Panc1 (cell line): ENCODE measurements at regions not wholly inside any gene's neighbourhood (a gene's known extent, or its start where the extent isn't known, plus 50 kb on each side); places are given as distances from the start of the nearest gene placed in this dataset.

Source experiments
- ATAC-seq: fragments of 200-7000 bp; cut with Tn5 transposase; 2 replicates; pipeline ENCODE4 v1.9.1; 2020; ENCODE audit warnings: mild to moderate bottlenecking, moderate library complexity
- BruUV-seq: library from RNA; stranded (reverse); fragments of 400-500 nt; replicated peaks from 2 replicates; lab custom pipeline; 2021; lab: Mats Ljungman, UMichigan
- CTCF ChIA-PET: fragments of 300-600 bp; sonication (Branson Sonifier 250); formaldehyde crosslinking; loops from one replicate; lab custom pipeline; 2022; ENCODE audit warnings: antibody characterized with exemption; lab: Charles Lee
- POLR2A ChIA-PET: fragments of 300-600 bp; sonication (Branson Sonifier 250); formaldehyde crosslinking; loops from one replicate; lab custom pipeline; 2022; ENCODE audit warnings: antibody characterized with exemption; lab: Charles Lee
- DNase-seq: peaks from one replicate; pipeline ENCODE4 v3.0.0-alpha.2; 2010; ENCODE audit warnings: low read depth, low spot score
- H3K27ac ChIP-seq: 2 replicates; pipeline ENCODE4 v1.5.1; 2011; ENCODE audit warnings: mild to moderate bottlenecking, low read length, inconsistent platforms
- H3K27me3 ChIP-seq: fragments of 200-500 bp; sonication (Bioruptor generic); 2 replicates; pipeline ENCODE4 v1.6.0; 2014; ENCODE audit warnings: low read length, inconsistent platforms; ENCODE audit not compliant: control insufficient read depth, insufficient read depth
- H3K36me3 ChIP-seq: fragments of 200-500 bp; sonication (Bioruptor generic); 2 replicates; pipeline ENCODE4 v1.5.1; 2014; ENCODE audit warnings: inconsistent platforms, mild to moderate bottlenecking, low read length, moderate library complexity; ENCODE audit not compliant: control insufficient read depth, insufficient read depth
- H3K4me1 ChIP-seq: 2 replicates; pipeline ENCODE4 v1.5.1; 2011; ENCODE audit warnings: inconsistent platforms, mild to moderate bottlenecking, low read length, moderate library complexity; ENCODE audit not compliant: control insufficient read depth, insufficient read depth
- H3K4me3 ChIP-seq, 2 experiments: 2 replicates each; pipeline ENCODE4 v1.5.1; 2011 to 2012; ENCODE audit warnings: low read depth in 2 of 2, low read length in 2 of 2, mild to moderate bottlenecking in 2 of 2, inconsistent platforms in 1 of 2, moderate library complexity in 1 of 2
- H3K9me3 ChIP-seq: fragments of 200-500 bp; sonication (Bioruptor generic); 2 replicates; pipeline ENCODE4 v1.5.1; 2014; ENCODE audit warnings: low read depth, mild to moderate bottlenecking, inconsistent platforms, low read length, moderate library complexity; ENCODE audit not compliant: control insufficient read depth, insufficient read depth
- POLR2AphosphoS5 ChIP-seq: IDR thresholded peaks from 2 replicates; pipeline ENCODE4 v1.6.1; 2012; ENCODE audit warnings: mild to moderate bottlenecking, low read depth, low read length, moderate library complexity
- SIN3A ChIP-seq: IDR thresholded peaks from 2 replicates; pipeline ENCODE4 v1.6.1; 2012; ENCODE audit warnings: low read depth, mild to moderate bottlenecking, low read length, moderate library complexity, borderline replicate concordance; ENCODE audit not compliant: insufficient read depth
- TCF7L2 ChIP-seq: IDR thresholded peaks from 2 replicates; pipeline ENCODE4 v1.6.1; 2011; ENCODE audit warnings: mild to moderate bottlenecking, low read depth, low read length, inconsistent platforms
- in situ Hi-C: cut with HindIII; loops from 2 replicates; pipeline ENCODE4 v1.10.0; 2016; ENCODE audit warnings: low sequenced_read_pairs, low pct_unique_long_range_greater_than_20kb
- intact Hi-C: fragments of 100-400 bp; cut with micrococcal nuclease; formaldehyde crosslinking; loops from one replicate; pipeline ENCODE4 v1.10.0; 2022; ENCODE audit not compliant: unreplicated experiment
- TF ChIP-seq, protein P1 (sequence below), 2 experiments: IDR thresholded peaks; 2 replicates each; pipeline ENCODE4 v1.6.1; 2011 to 2012; ENCODE audit warnings: low read depth in 2 of 2, control low read depth in 1 of 2, low read length in 1 of 2, mild to moderate bottlenecking in 1 of 2, moderate library complexity in 1 of 2; ENCODE audit not compliant: insufficient read depth in 1 of 2
- TF ChIP-seq, protein P2 (sequence below): fragments of 450-650 bp; IDR thresholded peaks from 2 replicates; pipeline ENCODE4 v1.5.1; 2017; ENCODE audit warnings: mild to moderate bottlenecking

DNA sequence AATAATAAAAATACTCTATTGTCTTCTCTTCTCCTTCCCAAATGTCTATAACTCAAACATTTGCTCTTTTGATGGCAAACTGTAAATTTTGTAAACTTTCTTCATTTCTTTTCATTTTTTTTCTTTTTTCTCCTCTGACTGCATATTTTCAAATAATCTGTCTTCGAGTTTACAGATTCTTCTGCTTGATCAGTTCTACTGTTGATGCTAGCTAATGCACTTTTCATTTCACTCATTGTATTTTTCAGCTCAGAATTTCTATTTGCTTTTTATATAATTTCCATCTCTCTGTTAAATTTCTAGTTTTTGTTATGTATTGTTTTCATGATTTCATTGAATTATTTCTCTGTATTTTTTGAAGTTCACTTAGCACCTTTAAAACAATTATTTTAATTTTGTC, 646.8 kb upstream of the INTU start:
- Histone ChIP-seq H3K27ac (no peak overlapping the region), H3K4me3 (no peak overlapping the region), H3K4me1 (no peaks in the 10 kb centered on the region), H3K9me3 (no peaks in the 10 kb centered on the region), H3K36me3 (no peaks in the 10 kb centered on the region), H3K27me3 (no peaks in the 10 kb centered on the region)
- intact Hi-C loops (no loop called here), in situ Hi-C loops (no loop called here)
- CTCF ChIA-PET = no interaction called here
- no peak for ATAC-seq
- no peak for TF ChIP-seq POLR2AphosphoS5
- TF ChIP-seq SIN3A = no peak
- no peak for DNase-seq
- BruUV-seq = no TSS peak
- POLR2A ChIA-PET = no interaction called here

DNA sequence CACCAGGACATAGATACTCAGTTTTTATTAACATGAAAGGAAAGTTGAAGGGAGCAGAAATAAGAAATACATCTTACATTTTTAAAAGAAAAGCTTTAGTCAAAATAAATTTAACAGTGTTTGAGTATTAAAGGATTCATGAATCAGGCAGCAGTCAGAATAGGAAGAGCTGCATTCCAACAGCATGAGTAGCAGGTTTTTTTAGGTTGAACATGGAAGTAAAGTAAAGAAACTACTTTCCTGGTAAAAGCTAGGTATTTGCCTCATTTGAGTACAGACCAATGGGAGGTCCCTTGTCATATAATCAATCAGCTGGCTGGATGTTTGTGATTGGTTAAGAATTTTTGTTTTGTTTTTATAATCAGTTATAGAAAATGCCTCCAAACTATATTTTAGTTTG, 645.9 kb upstream of the INTU start:
- no peaks in the 10 kb centered on the region for H3K4me1 ChIP-seq
- H3K27ac ChIP-seq = no peak overlapping the region
- POLR2A ChIA-PET = no interaction called here
- H3K4me3 ChIP-seq = no peak overlapping the region
- in situ Hi-C loops (no loop called here), intact Hi-C loops (no loop called here)
- ATAC-seq (no peak), DNase-seq (no peak)
- TF ChIP-seq TCF7L2 = no peak
- TF ChIP-seq, protein P1, sequence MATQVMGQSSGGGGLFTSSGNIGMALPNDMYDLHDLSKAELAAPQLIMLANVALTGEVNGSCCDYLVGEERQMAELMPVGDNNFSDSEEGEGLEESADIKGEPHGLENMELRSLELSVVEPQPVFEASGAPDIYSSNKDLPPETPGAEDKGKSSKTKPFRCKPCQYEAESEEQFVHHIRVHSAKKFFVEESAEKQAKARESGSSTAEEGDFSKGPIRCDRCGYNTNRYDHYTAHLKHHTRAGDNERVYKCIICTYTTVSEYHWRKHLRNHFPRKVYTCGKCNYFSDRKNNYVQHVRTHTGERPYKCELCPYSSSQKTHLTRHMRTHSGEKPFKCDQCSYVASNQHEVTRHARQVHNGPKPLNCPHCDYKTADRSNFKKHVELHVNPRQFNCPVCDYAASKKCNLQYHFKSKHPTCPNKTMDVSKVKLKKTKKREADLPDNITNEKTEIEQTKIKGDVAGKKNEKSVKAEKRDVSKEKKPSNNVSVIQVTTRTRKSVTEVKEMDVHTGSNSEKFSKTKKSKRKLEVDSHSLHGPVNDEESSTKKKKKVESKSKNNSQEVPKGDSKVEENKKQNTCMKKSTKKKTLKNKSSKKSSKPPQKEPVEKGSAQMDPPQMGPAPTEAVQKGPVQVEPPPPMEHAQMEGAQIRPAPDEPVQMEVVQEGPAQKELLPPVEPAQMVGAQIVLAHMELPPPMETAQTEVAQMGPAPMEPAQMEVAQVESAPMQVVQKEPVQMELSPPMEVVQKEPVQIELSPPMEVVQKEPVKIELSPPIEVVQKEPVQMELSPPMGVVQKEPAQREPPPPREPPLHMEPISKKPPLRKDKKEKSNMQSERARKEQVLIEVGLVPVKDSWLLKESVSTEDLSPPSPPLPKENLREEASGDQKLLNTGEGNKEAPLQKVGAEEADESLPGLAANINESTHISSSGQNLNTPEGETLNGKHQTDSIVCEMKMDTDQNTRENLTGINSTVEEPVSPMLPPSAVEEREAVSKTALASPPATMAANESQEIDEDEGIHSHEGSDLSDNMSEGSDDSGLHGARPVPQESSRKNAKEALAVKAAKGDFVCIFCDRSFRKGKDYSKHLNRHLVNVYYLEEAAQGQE (IDR thresholded peaks at IDR 0.05; ENCODE audit: insufficient read depth in 1 of 2, low read depth in 2 of 2, low read length in 1 of 2) = no peak
- no peak for TF ChIP-seq POLR2AphosphoS5
- no peak for TF ChIP-seq SIN3A
- TF ChIP-seq, protein P2, sequence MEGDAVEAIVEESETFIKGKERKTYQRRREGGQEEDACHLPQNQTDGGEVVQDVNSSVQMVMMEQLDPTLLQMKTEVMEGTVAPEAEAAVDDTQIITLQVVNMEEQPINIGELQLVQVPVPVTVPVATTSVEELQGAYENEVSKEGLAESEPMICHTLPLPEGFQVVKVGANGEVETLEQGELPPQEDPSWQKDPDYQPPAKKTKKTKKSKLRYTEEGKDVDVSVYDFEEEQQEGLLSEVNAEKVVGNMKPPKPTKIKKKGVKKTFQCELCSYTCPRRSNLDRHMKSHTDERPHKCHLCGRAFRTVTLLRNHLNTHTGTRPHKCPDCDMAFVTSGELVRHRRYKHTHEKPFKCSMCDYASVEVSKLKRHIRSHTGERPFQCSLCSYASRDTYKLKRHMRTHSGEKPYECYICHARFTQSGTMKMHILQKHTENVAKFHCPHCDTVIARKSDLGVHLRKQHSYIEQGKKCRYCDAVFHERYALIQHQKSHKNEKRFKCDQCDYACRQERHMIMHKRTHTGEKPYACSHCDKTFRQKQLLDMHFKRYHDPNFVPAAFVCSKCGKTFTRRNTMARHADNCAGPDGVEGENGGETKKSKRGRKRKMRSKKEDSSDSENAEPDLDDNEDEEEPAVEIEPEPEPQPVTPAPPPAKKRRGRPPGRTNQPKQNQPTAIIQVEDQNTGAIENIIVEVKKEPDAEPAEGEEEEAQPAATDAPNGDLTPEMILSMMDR = no peak
- H3K36me3 ChIP-seq = no peaks in the 10 kb centered on the region
- BruUV-seq = no TSS peak
- H3K9me3 ChIP-seq = no peaks in the 10 kb centered on the region
- no peaks in the 10 kb centered on the region for H3K27me3 ChIP-seq
- CTCF ChIA-PET = no interaction called here

DNA sequence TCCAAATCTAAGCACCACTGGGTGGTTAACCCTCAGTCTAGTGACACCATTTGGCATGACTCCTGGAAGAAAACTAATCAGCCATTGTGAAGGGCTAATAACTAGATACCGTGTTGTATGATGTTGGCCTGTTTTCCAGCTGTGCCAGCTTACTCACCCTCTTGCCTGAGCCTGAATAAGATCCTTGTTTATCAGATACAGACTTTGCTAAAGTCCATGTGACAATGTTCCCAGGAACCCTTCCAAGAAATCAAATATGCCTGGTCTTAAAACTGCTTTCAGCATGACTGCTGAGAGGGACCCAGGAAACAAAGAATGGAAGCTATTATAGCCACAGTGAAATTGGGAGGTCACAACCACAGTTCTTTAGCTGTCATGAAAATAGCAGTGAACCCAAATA, 640.8 kb upstream of the INTU start:
- ATAC-seq (no peak), DNase-seq (no peak)
- TF ChIP-seq TCF7L2 (no peak), SIN3A (no peak), POLR2AphosphoS5 (no peak)
- TF ChIP-seq, protein P1 (IDR thresholded peaks at IDR 0.05; ENCODE audit: insufficient read depth in 1 of 2, low read depth in 2 of 2, low read length in 1 of 2) = no peak
- TF ChIP-seq, protein P2 = no peak
- ChIA-PET POLR2A (no interaction called here), CTCF (no interaction called here)
- Histone ChIP-seq H3K4me3 (no peak overlapping the region), H3K4me1 (no peaks in the 10 kb centered on the region), H3K9me3 (no peaks in the 10 kb centered on the region), H3K27me3 (no peaks in the 10 kb centered on the region), H3K27ac (no peak overlapping the region), H3K36me3 (no peaks in the 10 kb centered on the region)
- intact Hi-C loops (no loop called here), in situ Hi-C loops (no loop called here)
- BruUV-seq = no TSS peak
